ENCODE measurements at regions not wholly inside any gene's neighbourhood (a gene's known extent, or its start where the extent isn't known, plus 50 kb on each side); places are given as distances from the start of the nearest gene placed in this dataset.

DNA sequence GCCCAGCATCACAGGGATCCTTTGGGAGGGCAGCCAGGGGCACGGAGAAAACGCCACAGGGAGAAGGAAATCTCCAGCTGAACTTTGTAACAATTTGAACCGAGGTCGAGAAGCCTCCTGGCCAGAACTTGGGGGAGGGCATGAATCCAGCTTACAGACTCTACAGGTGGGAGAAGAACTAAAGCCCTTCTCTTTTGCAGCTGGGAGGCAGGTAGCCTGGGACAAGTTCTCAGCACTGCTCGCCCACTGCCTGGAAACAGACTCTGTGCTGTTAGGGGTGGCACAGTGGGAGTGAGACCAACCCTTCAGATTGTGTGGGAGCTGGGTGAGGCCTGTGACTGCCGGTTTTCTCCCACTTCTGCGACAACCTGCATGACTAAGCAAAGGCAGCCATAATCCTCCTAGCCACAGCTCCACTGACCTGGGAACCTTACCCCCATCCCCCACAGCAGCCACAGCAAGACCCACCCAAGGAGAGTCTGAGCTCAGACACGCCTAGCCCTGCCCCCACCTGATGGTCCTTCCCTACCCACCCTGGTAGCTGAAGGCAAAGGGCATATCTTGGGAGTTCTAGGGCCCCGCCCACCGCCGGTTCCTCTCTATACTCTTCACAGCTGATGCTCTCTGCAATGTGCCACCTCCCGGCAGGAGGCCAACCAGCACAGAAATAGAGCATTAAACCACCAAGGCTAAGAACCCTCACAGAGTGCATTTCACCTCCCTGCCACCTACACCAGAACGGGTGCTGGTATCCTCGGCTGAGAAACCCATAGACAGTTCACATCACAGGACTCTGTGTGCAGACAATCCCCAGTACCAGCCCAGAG, 136.0 kb upstream of the SIX2 start:
- H3K36me3 Mint-ChIP-seq (ENCODE audit: low read depth) = peaks cover 3% of the 10 kb centered on the region
- TF ChIP-seq, protein P1, sequence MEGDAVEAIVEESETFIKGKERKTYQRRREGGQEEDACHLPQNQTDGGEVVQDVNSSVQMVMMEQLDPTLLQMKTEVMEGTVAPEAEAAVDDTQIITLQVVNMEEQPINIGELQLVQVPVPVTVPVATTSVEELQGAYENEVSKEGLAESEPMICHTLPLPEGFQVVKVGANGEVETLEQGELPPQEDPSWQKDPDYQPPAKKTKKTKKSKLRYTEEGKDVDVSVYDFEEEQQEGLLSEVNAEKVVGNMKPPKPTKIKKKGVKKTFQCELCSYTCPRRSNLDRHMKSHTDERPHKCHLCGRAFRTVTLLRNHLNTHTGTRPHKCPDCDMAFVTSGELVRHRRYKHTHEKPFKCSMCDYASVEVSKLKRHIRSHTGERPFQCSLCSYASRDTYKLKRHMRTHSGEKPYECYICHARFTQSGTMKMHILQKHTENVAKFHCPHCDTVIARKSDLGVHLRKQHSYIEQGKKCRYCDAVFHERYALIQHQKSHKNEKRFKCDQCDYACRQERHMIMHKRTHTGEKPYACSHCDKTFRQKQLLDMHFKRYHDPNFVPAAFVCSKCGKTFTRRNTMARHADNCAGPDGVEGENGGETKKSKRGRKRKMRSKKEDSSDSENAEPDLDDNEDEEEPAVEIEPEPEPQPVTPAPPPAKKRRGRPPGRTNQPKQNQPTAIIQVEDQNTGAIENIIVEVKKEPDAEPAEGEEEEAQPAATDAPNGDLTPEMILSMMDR (conservative IDR thresholded peaks at IDR 0.05) = no peak
- no peak overlapping the region for H3K4me3 Mint-ChIP-seq
- no peak for DNase-seq (ENCODE audit: low read depth, low spot score)
- H3K27me3 Mint-ChIP-seq (ENCODE audit: low read depth) = peaks cover 39% of the 10 kb centered on the region
- H3K27ac Mint-ChIP-seq (ENCODE audit: unreplicated experiment) = no peak overlapping the region
- H3K4me1 Mint-ChIP-seq = no peaks in the 10 kb centered on the region
- H3K9me3 Mint-ChIP-seq = peaks cover 6% of the 10 kb centered on the region

DNA sequence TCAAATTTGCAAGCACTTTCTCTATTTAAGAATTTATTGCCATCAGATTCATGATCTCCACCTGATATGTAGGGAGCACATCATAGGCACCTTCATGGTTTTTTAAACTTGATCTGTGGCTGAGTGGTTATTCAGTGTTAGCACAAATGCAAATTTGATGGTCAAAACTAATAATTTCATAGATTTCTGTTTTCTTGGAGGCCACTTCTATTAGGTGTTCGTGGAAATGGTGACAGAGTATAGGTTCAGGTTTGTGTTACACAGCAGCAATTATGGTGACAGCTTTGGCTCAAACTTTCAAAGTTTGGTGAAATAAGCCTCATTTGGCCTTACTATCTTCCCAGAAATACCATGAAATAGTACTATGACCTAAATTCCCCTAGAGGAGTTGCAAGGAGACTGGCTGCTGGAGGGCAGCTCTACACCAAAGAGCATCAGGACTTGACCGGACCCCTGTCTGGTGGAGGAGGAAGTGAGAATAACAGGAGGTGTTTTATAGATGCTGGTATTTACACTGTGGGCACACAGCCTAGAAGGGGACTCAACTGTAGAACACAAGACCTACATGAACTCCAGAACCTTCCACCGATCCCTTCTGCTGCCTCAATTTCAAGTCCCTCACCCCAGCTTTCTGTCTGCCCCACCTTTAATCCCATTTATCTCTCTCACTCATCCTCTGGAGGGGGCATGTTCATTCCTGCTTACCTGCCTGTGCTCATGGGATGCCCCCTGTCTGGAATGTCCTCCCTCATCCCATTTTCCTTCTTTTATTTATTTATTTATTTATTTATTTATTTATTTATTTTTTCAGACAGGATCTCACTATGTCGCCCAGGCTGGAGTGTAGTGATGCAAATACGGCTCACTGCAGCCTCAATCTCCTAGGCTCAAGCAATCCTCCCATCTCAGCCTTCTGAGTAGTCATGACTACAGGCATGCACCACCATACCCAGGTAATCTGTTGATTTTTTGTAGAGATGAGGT, 132.9 kb upstream of the SIX2 start:
- Mint-ChIP-seq H3K4me1 (no peaks in the 10 kb centered on the region), H3K36me3 (ENCODE audit: low read depth) (peaks cover 3% of the 10 kb centered on the region), H3K9me3 (peaks cover 2% of the 10 kb centered on the region), H3K27ac (ENCODE audit: unreplicated experiment) (no peak overlapping the region), H3K4me3 (no peak overlapping the region), H3K27me3 (ENCODE audit: low read depth) (peaks cover 19% of the 10 kb centered on the region)
- TF ChIP-seq, protein P1 (conservative IDR thresholded peaks at IDR 0.05) = no peak
- no peak for DNase-seq (ENCODE audit: low read depth, low spot score)

DNA sequence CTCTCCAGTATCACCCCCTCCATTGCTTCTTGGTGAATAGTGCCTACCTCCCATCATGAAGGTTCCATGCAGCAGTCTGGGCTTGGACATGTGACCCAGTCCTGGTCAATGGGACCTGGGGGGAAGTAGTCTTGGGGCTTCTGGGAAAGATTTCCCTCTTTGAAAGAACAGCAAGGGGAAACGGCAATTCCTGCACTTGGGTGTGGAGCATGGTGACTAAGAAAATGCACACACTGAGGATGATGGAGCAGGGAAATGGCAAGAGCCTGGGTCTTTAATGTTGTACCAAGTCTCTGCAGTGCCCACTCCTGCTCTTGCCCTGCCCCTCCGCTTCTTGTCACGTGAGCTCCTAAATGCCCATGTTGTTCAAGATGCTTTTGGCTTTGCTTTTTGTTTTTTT, 131.4 kb upstream of the SIX2 start:
- TF ChIP-seq, protein P1 (conservative IDR thresholded peaks at IDR 0.05) = no peak
- no peak overlapping the region for H3K27ac Mint-ChIP-seq (ENCODE audit: unreplicated experiment)
- H3K4me3 Mint-ChIP-seq = no peak overlapping the region
- H3K36me3 Mint-ChIP-seq (ENCODE audit: low read depth) = no peaks in the 10 kb centered on the region
- DNase-seq (ENCODE audit: low read depth, low spot score) = no peak
- H3K4me1 Mint-ChIP-seq = no peaks in the 10 kb centered on the region
- H3K9me3 Mint-ChIP-seq = no peaks in the 10 kb centered on the region
- H3K27me3 Mint-ChIP-seq (ENCODE audit: low read depth) = peaks cover 11% of the 10 kb centered on the region

DNA sequence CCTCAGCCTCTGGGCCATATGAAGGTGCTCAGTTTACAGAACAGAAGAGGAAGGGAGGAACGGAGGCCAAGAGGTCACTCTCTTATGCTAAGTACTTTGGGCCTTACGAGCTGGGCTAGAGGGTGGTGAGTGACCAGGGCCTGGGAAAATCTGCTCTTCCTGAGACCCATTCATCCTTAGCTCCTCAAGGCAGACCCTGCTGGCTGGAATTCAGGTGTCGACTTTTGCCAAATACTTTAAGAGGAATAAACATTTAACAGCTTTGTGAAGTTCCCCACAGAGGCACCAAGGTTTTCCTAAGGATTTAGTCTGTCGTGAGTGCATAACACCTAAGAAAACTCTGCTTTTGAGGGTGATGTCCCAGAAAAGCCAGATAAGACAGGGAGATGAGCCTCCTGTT, 129.7 kb upstream of the SIX2 start:
- peaks cover 5% of the 10 kb centered on the region for H3K4me1 Mint-ChIP-seq
- TF ChIP-seq, protein P1 (conservative IDR thresholded peaks at IDR 0.05) = no peak
- no peaks in the 10 kb centered on the region for H3K36me3 Mint-ChIP-seq (ENCODE audit: low read depth)
- H3K27me3 Mint-ChIP-seq (ENCODE audit: low read depth) = peaks cover 5% of the 10 kb centered on the region
- no peak overlapping the region for H3K4me3 Mint-ChIP-seq
- DNase-seq (ENCODE audit: low read depth, low spot score) = no peak
- no peak overlapping the region for H3K27ac Mint-ChIP-seq (ENCODE audit: unreplicated experiment)
- H3K9me3 Mint-ChIP-seq = no peaks in the 10 kb centered on the region

DNA sequence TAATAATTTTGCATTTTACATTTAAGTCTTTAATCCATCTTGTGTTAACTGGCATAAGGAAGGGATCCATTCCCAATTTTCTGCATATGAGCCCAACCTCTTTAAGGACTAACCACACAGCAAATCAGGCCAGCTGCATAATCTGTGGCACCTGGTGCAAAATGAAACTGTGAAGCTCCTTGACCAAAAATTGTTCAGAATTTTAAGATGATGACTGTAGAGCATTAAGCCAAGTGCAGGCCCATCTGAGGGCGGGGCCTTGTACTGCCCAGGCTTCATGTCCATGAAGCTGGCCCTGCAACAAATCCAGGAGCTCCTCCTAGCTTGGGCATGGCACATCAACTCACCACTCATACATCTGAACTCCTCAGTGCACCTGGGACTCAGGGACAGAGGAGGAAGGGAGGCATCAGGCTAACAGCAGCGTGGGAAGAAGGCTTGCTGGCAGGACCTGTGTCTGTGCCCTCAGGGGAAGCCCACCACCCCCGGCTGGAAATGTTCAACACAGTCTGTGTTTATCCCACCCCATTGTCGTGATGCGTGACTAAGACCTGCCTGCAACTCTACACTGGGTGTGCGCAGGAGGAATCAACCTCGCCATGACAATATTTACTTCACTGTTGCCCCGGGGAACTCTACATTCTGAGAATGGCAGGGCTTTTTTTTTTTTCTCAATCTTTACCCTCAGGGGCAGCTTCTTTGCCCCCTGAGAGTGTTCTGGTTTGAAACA, 128.9 kb upstream of the SIX2 start:
- no peaks in the 10 kb centered on the region for H3K36me3 Mint-ChIP-seq (ENCODE audit: low read depth)
- H3K27me3 Mint-ChIP-seq (ENCODE audit: low read depth) = no peaks in the 10 kb centered on the region
- H3K9me3 Mint-ChIP-seq = no peaks in the 10 kb centered on the region
- no peak overlapping the region for H3K4me3 Mint-ChIP-seq
- peak overlapping the region; percentile 60 for H3K27ac Mint-ChIP-seq (ENCODE audit: unreplicated experiment)
- H3K4me1 Mint-ChIP-seq = peaks cover 8% of the 10 kb centered on the region
- no peak for DNase-seq (ENCODE audit: low read depth, low spot score)
- TF ChIP-seq, protein P1 (conservative IDR thresholded peaks at IDR 0.05) = no peak

All from neural crest cell (in vitro differentiated cells).